B cell (primary cell): ENCODE measurements at regions not wholly inside any gene's neighbourhood (a gene's known extent, or its start where the extent isn't known, plus 50 kb on each side); places are given as distances from the start of the nearest gene placed in this dataset.

Experiments
- ATAC-seq: fragments of 200-7000 bp; cut with Tn5 transposase; one replicate; pipeline ENCODE4 v1.10.0; 2021; ENCODE audit warnings: low read depth, mild to moderate bottlenecking, moderate number of reproducible peaks, moderate library complexity
- CTCF ChIA-PET: fragments of 350-600 bp; sonication (Branson Sonifier 250); formaldehyde crosslinking; loops from one replicate; lab custom pipeline; 2021; ENCODE audit warnings: antibody characterized with exemption, inconsistent platforms; lab: Charles Lee
- POLR2A ChIA-PET: fragments of 350-600 bp; sonication (Branson Sonifier 250); formaldehyde crosslinking; loops from one replicate; lab custom pipeline; 2021; ENCODE audit warnings: antibody characterized with exemption; lab: Charles Lee
- DNase-seq: peaks from one replicate; pipeline ENCODE4 v3.0.0; 2013
- H2AFZ ChIP-seq: 2 replicates; pipeline ENCODE4 v1.6.1; 2012; ENCODE audit warnings: mild to moderate bottlenecking, low read depth, low read length; ENCODE audit not compliant: insufficient read depth, poor library complexity, severe bottlenecking
- H3K27ac ChIP-seq, 2 donors: 1 replicate in 1 of 2; 2 replicates in 1 of 2; pipeline ENCODE4 v1.5.1; 2012 to 2013; ENCODE audit warnings: low read length in 2 of 2, mild to moderate bottlenecking in 2 of 2, moderate library complexity in 1 of 2
- H3K27me3 ChIP-seq, 4 experiments: fragments of 200-600 bp in 1 of 4; sonication (generic) in 1 of 4; replicated peaks in 1 of 4; 1 replicate in 2 of 4; 2 replicates in 2 of 4; pipeline versions ENCODE4 v1.6.1 to v1.7.0; 2013 to 2016; ENCODE audit warnings: low read length in 3 of 4, mild to moderate bottlenecking in 2 of 4, mixed read lengths in 1 of 4, moderate library complexity in 1 of 4; ENCODE audit not compliant: insufficient read depth in 4 of 4, control insufficient read depth in 3 of 4; ENCODE audit errors: control extremely low read depth in 1 of 4
- H3K36me3 ChIP-seq, 2 experiments: replicated peaks in 1 of 2; 1 replicate in 1 of 2; 2 replicates in 1 of 2; pipeline versions ENCODE4 v1.6.1 to v1.7.1; 2013; ENCODE audit warnings: low read length in 1 of 2; ENCODE audit not compliant: insufficient read depth in 2 of 2, control insufficient read depth in 1 of 2; ENCODE audit errors: control extremely low read depth in 1 of 2, extremely low read depth in 1 of 2
- H3K4me1 ChIP-seq, 2 donors: fragments of 200-600 bp in 1 of 2; sonication (generic) in 1 of 2; 1 replicate in 1 of 2; 2 replicates in 1 of 2; pipeline versions ENCODE4 v1.5.1 to v1.6.1; 2013 to 2017; ENCODE audit warnings: low read length in 2 of 2; ENCODE audit not compliant: control insufficient read depth in 2 of 2, insufficient read depth in 2 of 2
- H3K4me2 ChIP-seq: replicated peaks from 2 replicates; pipeline ENCODE3; 2012; ENCODE audit warnings: mild to moderate bottlenecking, low read depth, low read length; ENCODE audit not compliant: poor library complexity, severe bottlenecking
- H3K4me3 ChIP-seq, 5 experiments: fragments of 200-600 bp in 1 of 5; sonication (generic) in 1 of 5; 1 replicate in 3 of 5; 2 replicates in 2 of 5; pipeline versions ENCODE4 v1.5.1 to v1.7.0; 2011 to 2016; ENCODE audit warnings: low read length in 4 of 5, mild to moderate bottlenecking in 4 of 5, low read depth in 2 of 5, control low read depth in 1 of 5, moderate library complexity in 1 of 5; ENCODE audit not compliant: insufficient read depth in 1 of 5; ENCODE audit errors: control extremely low read depth in 1 of 5, extremely low read depth in 1 of 5
- H3K79me2 ChIP-seq: fragments of 200-600 bp; sonication (generic); one replicate; pipeline ENCODE4 v1.6.0; 2016; ENCODE audit warnings: low read length; ENCODE audit not compliant: control insufficient read depth, insufficient read depth
- H3K9ac ChIP-seq: fragments of 200-600 bp; sonication (generic); 2 replicates; pipeline ENCODE4 v1.6.1; 2017; ENCODE audit warnings: mild to moderate bottlenecking, low read length, moderate library complexity
- H3K9me3 ChIP-seq, 3 donors: one replicate each; pipeline versions ENCODE4 v1.6.1 to v1.7.1; 2013; ENCODE audit warnings: low read length in 2 of 3; ENCODE audit not compliant: control insufficient read depth in 2 of 3, insufficient read depth in 1 of 3; ENCODE audit errors: control extremely low read depth in 1 of 3
- H4K20me1 ChIP-seq: 2 replicates; pipeline ENCODE4 v1.6.0; 2012; ENCODE audit warnings: mild to moderate bottlenecking, low read length; ENCODE audit not compliant: insufficient read depth, control insufficient read depth, poor library complexity, severe bottlenecking
- H3K27ac Mint-ChIP-seq: one replicate; pipeline ENCODE4 v1.8.0; 2021; ENCODE audit warnings: mixed read lengths
- H3K27me3 Mint-ChIP-seq: one replicate; pipeline ENCODE4 v1.8.0; 2021; ENCODE audit warnings: mixed read lengths
- H3K4me1 Mint-ChIP-seq: one replicate; pipeline ENCODE4 v1.8.0; 2021; ENCODE audit warnings: mixed read lengths
- H3K4me3 Mint-ChIP-seq: one replicate; pipeline ENCODE4 v1.8.0; 2021; ENCODE audit warnings: mixed read lengths
- H3K9me3 Mint-ChIP-seq: one replicate; pipeline ENCODE4 v1.8.0; 2022; ENCODE audit warnings: mixed read lengths; ENCODE audit not compliant: insufficient read depth
- EZH2 ChIP-seq: IDR thresholded peaks from 2 replicates; pipeline ENCODE4 v1.6.1; 2012; ENCODE audit warnings: borderline replicate concordance, low read depth, mild to moderate bottlenecking, moderate library complexity, low read length; ENCODE audit not compliant: insufficient read depth, poor library complexity, severe bottlenecking
- WGBS: methylation state at CpG from one replicate; pipeline ENCODE4 v1.1.5; 2013; ENCODE audit warnings: missing lambda C conversion rate; ENCODE audit not compliant: insufficient coverage; 5-methylcytosine and 5-hydroxymethylcytosine counted together
- intact Hi-C: fragments of 100-400 bp; cut with micrococcal nuclease; formaldehyde crosslinking; loops from one replicate; pipeline ENCODE4 v1.10.0; 2022
- TF ChIP-seq, protein P1 (sequence below): fragments of 200-600 bp; IDR thresholded peaks from one replicate; pipeline ENCODE4 v1.8.0; 2022; ENCODE audit warnings: antibody characterized with exemption, mild to moderate bottlenecking

DNA sequence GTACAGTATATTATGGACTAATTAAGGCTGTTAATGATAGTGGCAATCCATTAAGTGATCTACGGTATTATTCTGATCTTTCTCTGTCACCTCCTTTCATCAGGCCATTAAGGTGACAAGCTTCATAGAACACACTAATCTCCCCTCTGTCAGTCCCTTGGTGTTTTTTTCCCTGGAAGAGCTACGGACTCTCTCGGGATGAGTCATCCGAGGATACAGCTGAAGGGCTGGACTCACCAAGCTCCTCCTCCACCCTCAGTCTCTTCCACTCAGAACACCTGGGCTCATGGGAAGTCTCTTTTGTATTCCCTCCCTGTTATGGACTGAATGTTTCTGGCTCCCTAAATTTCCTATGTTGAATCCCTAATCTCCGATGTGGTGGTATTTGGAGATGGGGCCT lies 69.8 kb upstream of the PLXNA4 start:
- WGBS, result 91% methylated on average over 4 of the region's 5 CpGs
- intact Hi-C loops, result no loop called here
- Histone ChIP-seq H3K9me3 (no peaks in the 10 kb centered on the region), H3K27me3 (no peaks in the 10 kb centered on the region), H3K79me2 (no peaks in the 10 kb centered on the region), H3K4me2 (no peak overlapping the region), H4K20me1 (no peaks in the 10 kb centered on the region), H3K9ac (no peak overlapping the region), H3K4me3 (no peak overlapping the region), H3K27ac (no peak overlapping the region), H3K36me3 (no peaks in the 10 kb centered on the region), H2AFZ (no peak overlapping the region), H3K4me1 (no peaks in the 10 kb centered on the region)
- DNase-seq (no peak), ATAC-seq (no peak)
- CTCF ChIA-PET, result interaction anchor here (0.8 kb wide), 1 partner anchor 8 kb away, joined by 4 read pairs; no protein-coding TSS in a partner anchor
- POLR2A ChIA-PET, result no interaction called here
- Mint-ChIP-seq H3K4me3 (no peak overlapping the region), H3K4me1 (no peaks in the 10 kb centered on the region), H3K27ac (no peak overlapping the region), H3K9me3 (no peaks in the 10 kb centered on the region), H3K27me3 (no peaks in the 10 kb centered on the region)
- TF ChIP-seq, protein P1, sequence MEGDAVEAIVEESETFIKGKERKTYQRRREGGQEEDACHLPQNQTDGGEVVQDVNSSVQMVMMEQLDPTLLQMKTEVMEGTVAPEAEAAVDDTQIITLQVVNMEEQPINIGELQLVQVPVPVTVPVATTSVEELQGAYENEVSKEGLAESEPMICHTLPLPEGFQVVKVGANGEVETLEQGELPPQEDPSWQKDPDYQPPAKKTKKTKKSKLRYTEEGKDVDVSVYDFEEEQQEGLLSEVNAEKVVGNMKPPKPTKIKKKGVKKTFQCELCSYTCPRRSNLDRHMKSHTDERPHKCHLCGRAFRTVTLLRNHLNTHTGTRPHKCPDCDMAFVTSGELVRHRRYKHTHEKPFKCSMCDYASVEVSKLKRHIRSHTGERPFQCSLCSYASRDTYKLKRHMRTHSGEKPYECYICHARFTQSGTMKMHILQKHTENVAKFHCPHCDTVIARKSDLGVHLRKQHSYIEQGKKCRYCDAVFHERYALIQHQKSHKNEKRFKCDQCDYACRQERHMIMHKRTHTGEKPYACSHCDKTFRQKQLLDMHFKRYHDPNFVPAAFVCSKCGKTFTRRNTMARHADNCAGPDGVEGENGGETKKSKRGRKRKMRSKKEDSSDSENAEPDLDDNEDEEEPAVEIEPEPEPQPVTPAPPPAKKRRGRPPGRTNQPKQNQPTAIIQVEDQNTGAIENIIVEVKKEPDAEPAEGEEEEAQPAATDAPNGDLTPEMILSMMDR, result no peak
- no peak for TF ChIP-seq EZH2

DNA sequence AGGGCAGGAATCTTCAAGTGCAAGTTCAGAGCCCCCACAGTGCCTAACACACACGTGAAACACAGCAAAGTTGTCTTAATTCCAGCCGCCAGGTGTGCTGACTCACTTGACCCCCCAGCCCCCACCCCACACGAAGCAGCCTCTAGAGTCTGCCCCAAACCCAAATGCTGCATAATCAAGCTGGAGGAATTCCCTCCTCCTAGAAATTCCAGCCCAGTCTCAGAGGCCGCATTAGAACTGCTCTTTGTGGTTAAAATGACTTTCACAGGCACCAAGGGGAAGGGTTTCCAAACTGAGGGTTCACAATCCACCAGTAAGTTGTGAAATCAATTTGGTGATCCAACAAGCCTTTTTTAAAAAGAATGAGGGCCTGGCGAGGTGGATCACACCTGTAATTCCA lies 67.0 kb upstream of the PLXNA4 start:
- WGBS, result 87% methylated on average over 3 of the region's 5 CpGs
- CTCF ChIA-PET, result no interaction called here
- H3K4me3 Mint-ChIP-seq, result no peak overlapping the region
- H4K20me1 ChIP-seq, result no peaks in the 10 kb centered on the region
- no peak overlapping the region for H2AFZ ChIP-seq
- peaks cover 4% of the 10 kb centered on the region for H3K27me3 Mint-ChIP-seq
- H3K9me3 Mint-ChIP-seq, result no peaks in the 10 kb centered on the region
- intact Hi-C loops, result no loop called here
- no peak overlapping the region for H3K27ac Mint-ChIP-seq
- no peak overlapping the region for H3K9ac ChIP-seq
- ATAC-seq, result no peak
- no peak for DNase-seq
- H3K79me2 ChIP-seq, result no peaks in the 10 kb centered on the region
- no peaks in the 10 kb centered on the region for H3K4me1 ChIP-seq
- no peaks in the 10 kb centered on the region for H3K9me3 ChIP-seq
- TF ChIP-seq EZH2, result no peak
- TF ChIP-seq, protein P1, result no peak
- no peaks in the 10 kb centered on the region for H3K4me1 Mint-ChIP-seq
- POLR2A ChIA-PET, result no interaction called here
- no peaks in the 10 kb centered on the region for H3K27me3 ChIP-seq
- H3K36me3 ChIP-seq, result no peaks in the 10 kb centered on the region
- no peak overlapping the region for H3K4me2 ChIP-seq
- H3K27ac ChIP-seq, result no peak overlapping the region
- H3K4me3 ChIP-seq, result no peak overlapping the region
